Keratinocyte (primary cell): ENCODE measurements at regions not wholly inside any gene's neighbourhood (a gene's known extent, or its start where the extent isn't known, plus 50 kb on each side); places are given as distances from the start of the nearest gene placed in this dataset.

Source experiments
- DNase-seq: peaks from one replicate; pipeline ENCODE4 v3.0.0-alpha.2; 2011; ENCODE audit warnings: low read depth, missing footprints, low spot score
- FAIRE-seq: peaks from 2 replicates; lab custom pipeline; 2011; peaks lifted over from hg19 to GRCh38; lab: Jason Lieb, UNC
- H2AFZ ChIP-seq: 2 replicates; pipeline ENCODE4 v1.6.0; 2012; ENCODE audit warnings: low read length, control low read depth, inconsistent platforms; ENCODE audit not compliant: control insufficient read depth
- H3K27ac ChIP-seq: 2 replicates; pipeline ENCODE4 v1.5.1; 2011; ENCODE audit warnings: low read length; ENCODE audit not compliant: control insufficient read depth, insufficient read depth
- H3K27me3 ChIP-seq: 3 replicates; pipeline ENCODE4 v1.6.0; 2011; ENCODE audit warnings: low read length; ENCODE audit not compliant: control insufficient read depth, insufficient read depth; ENCODE audit errors: extremely low read depth
- H3K36me3 ChIP-seq, 2 experiments: 2 replicates in 1 of 2; 3 replicates in 1 of 2; pipeline ENCODE4 v1.5.1; 2011; ENCODE audit warnings: low read length in 2 of 2, mild to moderate bottlenecking in 1 of 2; ENCODE audit not compliant: control insufficient read depth in 2 of 2, insufficient read depth in 2 of 2; ENCODE audit errors: extremely low read depth in 1 of 2
- H3K4me1 ChIP-seq: 3 replicates; pipeline ENCODE4 v1.5.1; 2011; ENCODE audit warnings: low read length; ENCODE audit not compliant: control insufficient read depth, insufficient read depth; ENCODE audit errors: extremely low read depth
- H3K4me2 ChIP-seq: 3 replicates; pipeline ENCODE4 v1.6.0; 2011; ENCODE audit warnings: low read depth, low read length; ENCODE audit not compliant: control insufficient read depth, insufficient read depth; ENCODE audit errors: extremely low read depth
- H3K4me3 ChIP-seq, 3 experiments: fragments of 200-600 bp in 1 of 3; sonication (generic) in 1 of 3; 2 replicates in 2 of 3; 3 replicates in 1 of 3; pipeline ENCODE4 v1.5.1; 2011 to 2016; ENCODE audit warnings: low read length in 3 of 3, mild to moderate bottlenecking in 3 of 3, control low read depth in 2 of 3, inconsistent platforms in 1 of 3, low read depth in 1 of 3, mixed read lengths in 1 of 3, mixed run types in 1 of 3, moderate library complexity in 1 of 3; ENCODE audit not compliant: control insufficient read depth in 2 of 3, insufficient read depth in 2 of 3; ENCODE audit errors: extremely low read depth in 1 of 3
- H3K79me2 ChIP-seq: 2 replicates; pipeline ENCODE4 v1.6.0; 2012; ENCODE audit warnings: low read length; ENCODE audit not compliant: control insufficient read depth, insufficient read depth
- H3K9ac ChIP-seq: 3 replicates; pipeline ENCODE4 v1.6.0; 2011; ENCODE audit warnings: low read length; ENCODE audit not compliant: control insufficient read depth, insufficient read depth; ENCODE audit errors: extremely low read depth
- H3K9me1 ChIP-seq: 3 replicates; pipeline ENCODE4 v1.6.0; 2011; ENCODE audit warnings: low read length; ENCODE audit not compliant: control insufficient read depth, insufficient read depth; ENCODE audit errors: extremely low read depth
- H3K9me3 ChIP-seq: 2 replicates; pipeline ENCODE4 v1.5.1; 2012; ENCODE audit warnings: low read depth, low read length; ENCODE audit not compliant: control insufficient read depth
- H4K20me1 ChIP-seq: 3 replicates; pipeline ENCODE4 v1.6.0; 2011; ENCODE audit warnings: low read length; ENCODE audit not compliant: control insufficient read depth, insufficient read depth; ENCODE audit errors: extremely low read depth
- CTCF ChIP-seq, 3 experiments: IDR thresholded peaks in 1 of 3; conservative IDR thresholded peaks in 1 of 3; optimal IDR thresholded peaks in 1 of 3; 2 replicates in 2 of 3; 3 replicates in 1 of 3; pipeline versions ENCODE3 to v1.5.1; 2011; ENCODE audit warnings: low read length in 3 of 3, mild to moderate bottlenecking in 3 of 3, moderate library complexity in 2 of 3, control low read depth in 1 of 3, inconsistent platforms in 1 of 3; ENCODE audit not compliant: insufficient read depth in 2 of 3; ENCODE audit errors: extremely low read depth in 1 of 3
- EZH2 ChIP-seq: IDR thresholded peaks from one replicate; pipeline ENCODE4 v1.6.1; 2012; ENCODE audit warnings: inconsistent platforms, mild to moderate bottlenecking, low read length, moderate library complexity
- dilution Hi-C: fragments of 300-500 bp; cut with MboI; formaldehyde crosslinking; loops from one replicate; pipeline ENCODE4 v1.7.0; 2020; ENCODE audit warnings: low sequenced_read_pairs; ENCODE audit not compliant: extremely low pct_ligation_motif_present

GRCh38 chr2:15853903-15854302 is 86.4 kb upstream of the MYCN start:
- H3K27ac ChIP-seq = no peak overlapping the region
- no peaks in the 10 kb centered on the region for H3K4me1 ChIP-seq
- no peaks in the 10 kb centered on the region for H3K9me3 ChIP-seq
- no peaks in the 10 kb centered on the region for H3K9me1 ChIP-seq
- no peak overlapping the region for H3K4me3 ChIP-seq
- no peak overlapping the region for H2AFZ ChIP-seq
- dilution Hi-C loops = no loop called here
- H3K36me3 ChIP-seq = no peaks in the 10 kb centered on the region
- no peaks in the 10 kb centered on the region for H3K27me3 ChIP-seq
- no peak overlapping the region for H3K4me2 ChIP-seq
- DNase-seq (no peak), FAIRE-seq (no peak)
- no peaks in the 10 kb centered on the region for H4K20me1 ChIP-seq
- H3K9ac ChIP-seq = no peak overlapping the region
- TF ChIP-seq EZH2 (no peak), CTCF (optimal IDR thresholded peaks at IDR 0.05 in 1 of 3, IDR thresholded peaks at IDR 0.05 in 1 of 3, conservative IDR thresholded peaks at IDR 0.05 in 1 of 3; ENCODE audit: extremely low read depth in 1 of 3, insufficient read depth in 2 of 3, low read length in 3 of 3) (no peak)
- no peaks in the 10 kb centered on the region for H3K79me2 ChIP-seq

GRCh38 chr2:15855766-15856260 is 84.5 kb upstream of the MYCN start:
- no peaks in the 10 kb centered on the region for H3K36me3 ChIP-seq
- no peak overlapping the region for H3K4me2 ChIP-seq
- H3K79me2 ChIP-seq = no peaks in the 10 kb centered on the region
- dilution Hi-C loops = no loop called here
- no peaks in the 10 kb centered on the region for H3K9me3 ChIP-seq
- no peaks in the 10 kb centered on the region for H4K20me1 ChIP-seq
- H3K9ac ChIP-seq = no peak overlapping the region
- no peak overlapping the region for H2AFZ ChIP-seq
- FAIRE-seq (no peak), DNase-seq (no peak)
- H3K4me1 ChIP-seq = no peaks in the 10 kb centered on the region
- H3K9me1 ChIP-seq = no peaks in the 10 kb centered on the region
- no peak overlapping the region for H3K27ac ChIP-seq
- H3K4me3 ChIP-seq = no peak overlapping the region
- TF ChIP-seq EZH2 = no peak
- no peaks in the 10 kb centered on the region for H3K27me3 ChIP-seq

DNA sequence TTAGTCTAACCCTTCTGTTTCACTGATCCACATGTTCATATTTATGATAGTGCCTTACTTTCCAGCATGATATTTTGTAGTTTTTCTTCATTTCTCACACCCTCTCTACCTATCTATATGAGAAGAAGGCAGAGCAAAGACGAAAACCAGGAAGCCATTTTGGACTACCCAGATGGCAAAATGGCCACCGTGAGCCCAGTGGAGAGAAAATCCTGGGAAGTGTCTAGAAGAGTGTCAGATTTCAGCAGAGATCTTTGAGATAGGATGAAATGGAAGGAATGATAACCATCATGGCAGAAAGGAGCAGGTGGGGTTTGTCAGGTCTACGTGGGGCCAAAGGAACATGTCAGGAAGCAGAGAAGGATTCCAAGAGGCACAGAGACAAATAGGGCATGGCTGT is 84.0 kb upstream of the MYCN start:
- Histone ChIP-seq H3K4me2 (no peak overlapping the region), H3K9me1 (no peaks in the 10 kb centered on the region), H3K9me3 (no peaks in the 10 kb centered on the region), H2AFZ (no peak overlapping the region), H3K36me3 (no peaks in the 10 kb centered on the region), H3K9ac (no peak overlapping the region), H3K79me2 (no peaks in the 10 kb centered on the region), H3K27me3 (no peaks in the 10 kb centered on the region), H3K4me1 (no peaks in the 10 kb centered on the region), H4K20me1 (no peaks in the 10 kb centered on the region), H3K4me3 (no peak overlapping the region), H3K27ac (no peak overlapping the region)
- DNase-seq (no peak), FAIRE-seq (no peak)
- dilution Hi-C loops = no loop called here
- TF ChIP-seq EZH2 (no peak), CTCF (optimal IDR thresholded peaks at IDR 0.05 in 1 of 3, IDR thresholded peaks at IDR 0.05 in 1 of 3, conservative IDR thresholded peaks at IDR 0.05 in 1 of 3; ENCODE audit: extremely low read depth in 1 of 3, insufficient read depth in 2 of 3, low read length in 3 of 3) (no peak)
